Neural progenitor cell (in vitro differentiated cells): ENCODE measurements at regions not wholly inside any gene's neighbourhood (a gene's known extent, or its start where the extent isn't known, plus 50 kb on each side); places are given as distances from the start of the nearest gene placed in this dataset.

Experiments used
- EZH2 ChIP-seq: fragments of 200-600 bp; sonication (generic); IDR thresholded peaks from 2 replicates; pipeline ENCODE4 v1.6.1; 2017; ENCODE audit warnings: antibody characterized with exemption, mild to moderate bottlenecking, moderate library complexity
- EZH2phosphoT487 ChIP-seq: fragments of 200-600 bp; sonication (generic); IDR thresholded peaks from 2 replicates; pipeline ENCODE4 v1.6.1; 2017; ENCODE audit warnings: antibody characterized with exemption
- TF ChIP-seq, protein P1 (sequence below): fragments of 200-600 bp; sonication (generic); IDR thresholded peaks from 2 replicates; pipeline ENCODE4 v1.5.1; 2017; ENCODE audit warnings: antibody characterized with exemption, mild to moderate bottlenecking

DNA sequence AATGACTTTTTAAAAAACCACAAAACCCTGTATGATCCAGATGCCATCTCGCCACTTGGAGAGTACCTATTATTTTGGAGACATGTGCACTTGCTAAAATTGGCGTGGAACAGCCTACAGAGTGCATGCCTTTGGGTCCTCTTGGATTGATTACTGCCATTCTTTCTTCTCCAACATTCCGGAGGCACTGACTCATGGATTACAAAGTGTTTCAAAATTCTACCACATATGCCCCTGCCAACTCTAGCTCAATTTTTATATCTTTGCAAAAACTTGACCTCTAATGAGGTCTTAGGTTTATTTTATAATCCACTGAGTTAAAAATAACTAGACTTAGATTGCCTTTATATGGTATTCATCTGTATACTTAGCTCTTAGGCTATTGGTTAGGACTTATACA is 55.8 kb upstream of the KIF5B start:
- TF ChIP-seq, protein P1, sequence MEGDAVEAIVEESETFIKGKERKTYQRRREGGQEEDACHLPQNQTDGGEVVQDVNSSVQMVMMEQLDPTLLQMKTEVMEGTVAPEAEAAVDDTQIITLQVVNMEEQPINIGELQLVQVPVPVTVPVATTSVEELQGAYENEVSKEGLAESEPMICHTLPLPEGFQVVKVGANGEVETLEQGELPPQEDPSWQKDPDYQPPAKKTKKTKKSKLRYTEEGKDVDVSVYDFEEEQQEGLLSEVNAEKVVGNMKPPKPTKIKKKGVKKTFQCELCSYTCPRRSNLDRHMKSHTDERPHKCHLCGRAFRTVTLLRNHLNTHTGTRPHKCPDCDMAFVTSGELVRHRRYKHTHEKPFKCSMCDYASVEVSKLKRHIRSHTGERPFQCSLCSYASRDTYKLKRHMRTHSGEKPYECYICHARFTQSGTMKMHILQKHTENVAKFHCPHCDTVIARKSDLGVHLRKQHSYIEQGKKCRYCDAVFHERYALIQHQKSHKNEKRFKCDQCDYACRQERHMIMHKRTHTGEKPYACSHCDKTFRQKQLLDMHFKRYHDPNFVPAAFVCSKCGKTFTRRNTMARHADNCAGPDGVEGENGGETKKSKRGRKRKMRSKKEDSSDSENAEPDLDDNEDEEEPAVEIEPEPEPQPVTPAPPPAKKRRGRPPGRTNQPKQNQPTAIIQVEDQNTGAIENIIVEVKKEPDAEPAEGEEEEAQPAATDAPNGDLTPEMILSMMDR: no peak
- TF ChIP-seq EZH2phosphoT487: no peak
- no peak for TF ChIP-seq EZH2
